Astrocyte (in vitro differentiated cells and primary cell): ENCODE measurements at regions not wholly inside any gene's neighbourhood (a gene's known extent, or its start where the extent isn't known, plus 50 kb on each side); places are given as distances from the start of the nearest gene placed in this dataset.

Experiments
- DNase-seq: peaks from one replicate; pipeline ENCODE4 v3.0.0-alpha.2; 2010; ENCODE audit warnings: low read depth
- FAIRE-seq: peaks from 2 replicates; lab custom pipeline; 2011; peaks lifted over from hg19 to GRCh38; lab: Jason Lieb, UNC
- H2AFZ ChIP-seq: 2 replicates; pipeline ENCODE4 v1.6.0; 2012; ENCODE audit warnings: low read depth, low read length, inconsistent platforms
- H3K27ac ChIP-seq: 2 replicates; pipeline ENCODE4 v1.5.1; 2011; ENCODE audit warnings: low read depth, low read length, inconsistent platforms
- H3K27me3 ChIP-seq: 2 replicates; pipeline ENCODE4 v1.6.0; 2011; ENCODE audit warnings: low read length, inconsistent platforms; ENCODE audit not compliant: insufficient read depth
- H3K36me3 ChIP-seq: 2 replicates; pipeline ENCODE4 v1.5.1; 2011; ENCODE audit warnings: low read length, inconsistent platforms; ENCODE audit not compliant: insufficient read depth
- H3K4me1 ChIP-seq: 2 replicates; pipeline ENCODE4 v1.5.1; 2011; ENCODE audit warnings: low read length, inconsistent platforms; ENCODE audit not compliant: insufficient read depth
- H3K4me2 ChIP-seq: 2 replicates; pipeline ENCODE4 v1.6.0; 2012; ENCODE audit warnings: low read length, inconsistent platforms
- H3K4me3 ChIP-seq: 2 replicates; pipeline ENCODE4 v1.5.1; 2011; ENCODE audit warnings: low read depth, mild to moderate bottlenecking, low read length, inconsistent platforms; ENCODE audit not compliant: insufficient read depth
- H3K79me2 ChIP-seq: 2 replicates; pipeline ENCODE4 v1.6.0; 2012; ENCODE audit warnings: mild to moderate bottlenecking, low read length, inconsistent platforms; ENCODE audit not compliant: insufficient read depth
- H3K9ac ChIP-seq: 2 replicates; pipeline ENCODE4 v1.6.0; 2012; ENCODE audit warnings: mild to moderate bottlenecking, low read length, inconsistent platforms
- H3K9me3 ChIP-seq: 2 replicates; pipeline ENCODE4 v1.5.1; 2012; ENCODE audit warnings: low read depth, mild to moderate bottlenecking, low read length, inconsistent platforms; ENCODE audit not compliant: insufficient read depth
- H4K20me1 ChIP-seq: 2 replicates; pipeline ENCODE4 v1.6.0; 2012; ENCODE audit warnings: low read length, inconsistent platforms; ENCODE audit not compliant: insufficient read depth
- H3K27ac Mint-ChIP-seq: one replicate; pipeline ENCODE4 v1.8.0; 2021; ENCODE audit warnings: mild to moderate bottlenecking, mixed read lengths; ENCODE audit not compliant: unreplicated experiment
- H3K27me3 Mint-ChIP-seq: one replicate; pipeline ENCODE4 v1.8.0; 2021; ENCODE audit warnings: low read depth, mixed read lengths; ENCODE audit not compliant: unreplicated experiment
- H3K36me3 Mint-ChIP-seq: one replicate; pipeline ENCODE4 v1.8.0; 2021; ENCODE audit warnings: low read depth, mixed read lengths; ENCODE audit not compliant: unreplicated experiment
- H3K4me1 Mint-ChIP-seq: one replicate; pipeline ENCODE4 v1.8.0; 2021; ENCODE audit warnings: low read depth, mixed read lengths; ENCODE audit not compliant: unreplicated experiment
- H3K4me3 Mint-ChIP-seq: one replicate; pipeline ENCODE4 v1.8.0; 2021; ENCODE audit warnings: mild to moderate bottlenecking, moderate library complexity, mixed read lengths; ENCODE audit not compliant: unreplicated experiment
- H3K9me3 Mint-ChIP-seq: one replicate; pipeline ENCODE4 v1.8.0; 2021; ENCODE audit warnings: mild to moderate bottlenecking, mixed read lengths; ENCODE audit not compliant: unreplicated experiment
- CTCF ChIP-seq: IDR thresholded peaks from 2 replicates; pipeline ENCODE4 v1.5.1; 2011; ENCODE audit warnings: low read depth, mild to moderate bottlenecking, inconsistent platforms, low read length, moderate library complexity; ENCODE audit not compliant: insufficient read depth
- EZH2 ChIP-seq: IDR thresholded peaks from 2 replicates; pipeline ENCODE4 v1.6.1; 2012; ENCODE audit warnings: mild to moderate bottlenecking, low read length, inconsistent platforms; ENCODE audit not compliant: insufficient read depth

- no peak overlapping the region for H2AFZ ChIP-seq
- peaks cover 3% of the 10 kb centered on the region for H3K27me3 Mint-ChIP-seq
- no peak for TF ChIP-seq CTCF
- TF ChIP-seq EZH2 = no peak
Observed at GRCh38 chr6:15946701-15947385, 182.0 kb upstream of the MYLIP start.

GRCh38 chr6:15945593-15946159 is 183.2 kb upstream of the MYLIP start:
- peaks cover 4% of the 10 kb centered on the region for H3K4me1 ChIP-seq
- peaks cover 6% of the 10 kb centered on the region for H3K27me3 Mint-ChIP-seq
- H3K9me3 Mint-ChIP-seq = peaks cover 4% of the 10 kb centered on the region
- no peak overlapping the region for H2AFZ ChIP-seq
- no peaks in the 10 kb centered on the region for H3K9me3 ChIP-seq
- H3K27ac ChIP-seq = no peak overlapping the region
- no peak overlapping the region for H3K4me2 ChIP-seq
- FAIRE-seq = no peak
- H3K4me3 Mint-ChIP-seq = no peak overlapping the region
- peaks cover 7% of the 10 kb centered on the region for H3K4me1 Mint-ChIP-seq
- H4K20me1 ChIP-seq = no peaks in the 10 kb centered on the region
- H3K9ac ChIP-seq = no peak overlapping the region
- no peak for TF ChIP-seq EZH2
- no peak for TF ChIP-seq CTCF
- H3K36me3 Mint-ChIP-seq = peaks cover 2% of the 10 kb centered on the region
- no peak overlapping the region for H3K4me3 ChIP-seq
- H3K79me2 ChIP-seq = no peaks in the 10 kb centered on the region
- peak; percentile 25 for DNase-seq
- H3K36me3 ChIP-seq = no peaks in the 10 kb centered on the region
- no peak overlapping the region for H3K27ac Mint-ChIP-seq
- peaks cover 3% of the 10 kb centered on the region for H3K27me3 ChIP-seq

More at GRCh38 chr6:15946701-15947385, 182.0 kb upstream of the MYLIP start:
- H3K27me3 ChIP-seq = peaks cover 3% of the 10 kb centered on the region
- no peaks in the 10 kb centered on the region for H3K36me3 Mint-ChIP-seq
- H3K4me1 ChIP-seq = peaks cover 4% of the 10 kb centered on the region
- no peak overlapping the region for H3K27ac ChIP-seq
- H3K27ac Mint-ChIP-seq = no peak overlapping the region
- H3K4me1 Mint-ChIP-seq = peaks cover 7% of the 10 kb centered on the region
- no peak overlapping the region for H3K9ac ChIP-seq
- no peak overlapping the region for H3K4me2 ChIP-seq
- DNase-seq = no peak
- no peak for FAIRE-seq
- no peaks in the 10 kb centered on the region for H4K20me1 ChIP-seq
- no peaks in the 10 kb centered on the region for H3K79me2 ChIP-seq
- no peaks in the 10 kb centered on the region for H3K36me3 ChIP-seq
- no peak overlapping the region for H3K4me3 Mint-ChIP-seq
- no peaks in the 10 kb centered on the region for H3K9me3 Mint-ChIP-seq
- no peak overlapping the region for H3K4me3 ChIP-seq
- no peaks in the 10 kb centered on the region for H3K9me3 ChIP-seq

- Mint-ChIP-seq H3K36me3 (peaks cover 2% of the 10 kb centered on the region), H3K4me1 (no peaks in the 10 kb centered on the region), H3K9me3 (peaks cover 6% of the 10 kb centered on the region), H3K27ac (no peak overlapping the region), H3K4me3 (no peak overlapping the region), H3K27me3 (peaks cover 6% of the 10 kb centered on the region)
- peaks cover 4% of the 10 kb centered on the region for H3K4me1 ChIP-seq
- H4K20me1 ChIP-seq = no peaks in the 10 kb centered on the region
- H3K4me2 ChIP-seq = no peak overlapping the region
- no peak overlapping the region for H3K27ac ChIP-seq
- FAIRE-seq (no peak), DNase-seq (no peak)
- TF ChIP-seq EZH2 (no peak), CTCF (no peak)
- H3K79me2 ChIP-seq = no peaks in the 10 kb centered on the region
- no peak overlapping the region for H3K9ac ChIP-seq
- peaks cover 3% of the 10 kb centered on the region for H3K27me3 ChIP-seq
- no peaks in the 10 kb centered on the region for H3K36me3 ChIP-seq
- H3K4me3 ChIP-seq = no peak overlapping the region
- H3K9me3 ChIP-seq = no peaks in the 10 kb centered on the region
- H2AFZ ChIP-seq = no peak overlapping the region
Observed at GRCh38 chr6:15943423-15943822, 185.5 kb upstream of the MYLIP start.
